Kidney (tissue), 13 donors: ENCODE measurements at regions not wholly inside any gene's neighbourhood (a gene's known extent, or its start where the extent isn't known, plus 50 kb on each side); places are given as distances from the start of the nearest gene placed in this dataset.

Source experiments
- DNase-seq, 5 donors: peaks; one replicate each; pipeline ENCODE4 v3.0.0-alpha.2; 2013 to 2020
- FAIRE-seq: peaks from 2 replicates; lab custom pipeline; 2012; peaks lifted over from hg19 to GRCh38; lab: Jason Lieb, UNC
- H3K27ac ChIP-seq, 2 donors: one replicate each; pipeline ENCODE4 v1.7.0; 2013; ENCODE audit warnings: low read depth in 2 of 2, low read length in 2 of 2, inconsistent platforms in 1 of 2
- H3K27me3 ChIP-seq: one replicate; pipeline ENCODE4 v1.7.1; 2013; ENCODE audit warnings: low read length, inconsistent platforms; ENCODE audit not compliant: control insufficient read depth, insufficient read depth
- H3K36me3 ChIP-seq, 3 donors: one replicate each; pipeline versions ENCODE4 v1.7.0 to v1.7.1; 2013; ENCODE audit warnings: low read length in 3 of 3, control low read depth in 1 of 3, inconsistent platforms in 1 of 3; ENCODE audit not compliant: insufficient read depth in 3 of 3, control insufficient read depth in 2 of 3
- H3K4me1 ChIP-seq, 3 donors: one replicate each; pipeline versions ENCODE4 v1.7.0 to v1.7.1; 2013; ENCODE audit warnings: low read length in 3 of 3, inconsistent platforms in 1 of 3, low read depth in 1 of 3; ENCODE audit not compliant: control insufficient read depth in 2 of 3, insufficient read depth in 2 of 3
- H3K4me3 ChIP-seq, 3 donors: one replicate each; pipeline versions ENCODE4 v1.7.0 to v1.8.1; 2013; ENCODE audit warnings: low read length in 3 of 3, control low read depth in 1 of 3, inconsistent platforms in 1 of 3
- H3K9ac ChIP-seq, 3 donors: one replicate each; pipeline versions ENCODE4 v1.7.0 to v1.7.1; 2013; ENCODE audit warnings: low read length in 3 of 3, control low read depth in 1 of 3, inconsistent platforms in 1 of 3
- H3K9me3 ChIP-seq, 3 donors: one replicate each; pipeline versions ENCODE4 v1.7.0 to v1.7.1; 2013; ENCODE audit warnings: low read length in 3 of 3, control low read depth in 1 of 3, inconsistent platforms in 1 of 3; ENCODE audit not compliant: control insufficient read depth in 2 of 3, insufficient read depth in 1 of 3
- CTCF ChIP-seq: IDR thresholded peaks from 3 replicates; pipeline ENCODE4 v1.5.1; 2012; ENCODE audit warnings: mild to moderate bottlenecking, moderate library complexity, borderline replicate concordance; ENCODE audit not compliant: insufficient read depth; ENCODE audit errors: extremely low read depth
- intact Hi-C: fragments of 100-400 bp; cut with DNase I; formaldehyde crosslinking; loops from one replicate; pipeline ENCODE4 v1.11.1; 2022
- donor health status: control.
- donor health status: control.
- donor health status: control.
- donor health status: control.
- donor health status: control.
- donor health status: DM: yes; HTN: yes; CAD: no.
- donor health status: Normal renal cell carcinoma (clear cell type).

DNA sequence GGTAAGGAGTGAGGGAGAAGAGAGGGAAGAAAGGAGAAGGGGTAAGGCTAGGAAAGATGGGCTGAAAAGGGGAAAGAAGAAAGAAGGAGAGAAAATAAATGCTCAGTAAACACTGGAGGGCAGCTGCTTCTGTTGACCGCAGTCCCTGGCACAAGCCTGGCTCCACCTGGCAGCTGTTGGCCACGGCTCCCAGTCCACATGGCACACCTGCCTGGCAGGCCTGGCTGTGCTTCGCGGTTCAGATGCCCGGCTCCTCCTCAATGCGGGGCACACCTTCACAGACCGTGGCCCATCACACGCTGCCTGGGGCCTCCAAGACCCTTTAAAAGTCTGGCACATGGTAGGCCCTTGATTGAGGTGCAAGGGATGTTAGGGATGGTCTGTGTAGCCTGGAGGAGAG, 516.8 kb upstream of the PROK2 start:
- H3K27ac ChIP-seq: no peak overlapping the region
- intact Hi-C loops: no loop called here

GRCh38 chr3:72300621-72301020, 515.7 kb upstream of the PROK2 start:
- no peak for TF ChIP-seq CTCF
- Histone ChIP-seq H3K4me1 (peaks cover 0 to 2% (median 0%) of the 10 kb centered on the region in 3 donors), H3K27ac (no peak overlapping the region), H3K36me3 (no peaks in the 10 kb centered on the region), H3K9me3 (no peaks in the 10 kb centered on the region), H3K4me3 (no peak overlapping the region), H3K9ac (no peak overlapping the region), H3K27me3 (no peaks in the 10 kb centered on the region)
- FAIRE-seq (no peak), DNase-seq (no peak)
- intact Hi-C loops: no loop called here

More for the DNA sequence above, 516.8 kb upstream of the PROK2 start:
- Histone ChIP-seq H3K4me3 (no peak overlapping the region), H3K9me3 (no peaks in the 10 kb centered on the region), H3K9ac (no peak overlapping the region), H3K4me1 (peaks cover 0 to 2% (median 0%) of the 10 kb centered on the region in 3 donors), H3K36me3 (no peaks in the 10 kb centered on the region), H3K27me3 (no peaks in the 10 kb centered on the region)
- no peak for TF ChIP-seq CTCF
- FAIRE-seq: no peak
- DNase-seq: peak in 1 of 5 donors; percentile 77

- DNase-seq (no peak), FAIRE-seq (no peak)
- no peaks in the 10 kb centered on the region for H3K9me3 ChIP-seq
- no peaks in the 10 kb centered on the region for H3K36me3 ChIP-seq
- H3K4me3 ChIP-seq: no peak overlapping the region
- intact Hi-C loops: no loop called here
- no peaks in the 10 kb centered on the region for H3K27me3 ChIP-seq
- no peak overlapping the region for H3K9ac ChIP-seq
- H3K4me1 ChIP-seq: peaks cover 0 to 2% (median 0%) of the 10 kb centered on the region in 3 donors
- H3K27ac ChIP-seq: no peak overlapping the region
- no peak for TF ChIP-seq CTCF
These were observed 514.9 kb upstream of the PROK2 start for GRCh38 chr3:72299823-72300222.

DNA sequence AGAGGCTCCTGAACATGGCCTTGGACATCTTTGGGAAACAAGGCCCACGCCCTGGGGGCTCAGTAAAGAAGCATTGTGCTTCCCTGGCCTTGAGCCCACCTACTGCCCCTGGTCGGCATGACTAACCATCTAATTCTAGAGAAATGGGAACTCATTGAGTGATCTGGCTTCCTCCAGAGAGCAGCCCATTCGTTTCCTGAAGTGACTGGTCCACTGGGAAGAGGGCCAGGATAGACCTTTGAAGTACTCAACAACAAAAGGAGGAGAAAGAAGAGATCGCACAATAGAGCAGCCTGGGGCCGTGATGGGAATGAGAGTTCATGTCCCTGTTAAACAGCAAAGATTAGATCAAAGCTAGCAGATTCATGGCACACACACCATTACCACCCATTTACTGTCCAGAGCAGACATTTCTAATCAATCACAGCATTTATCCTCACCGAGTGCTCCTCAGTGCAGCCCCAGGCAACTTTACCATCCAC, 514.4 kb upstream of the PROK2 start:
- H3K9me3 ChIP-seq: no peaks in the 10 kb centered on the region
- H3K4me3 ChIP-seq: no peak overlapping the region
- H3K27me3 ChIP-seq: no peaks in the 10 kb centered on the region
- no peak for TF ChIP-seq CTCF
- intact Hi-C loops: no loop called here
- FAIRE-seq (no peak), DNase-seq (peak in 1 of 5 donors; percentile 50)
- peaks cover 0 to 2% (median 0%) of the 10 kb centered on the region in 3 donors for H3K4me1 ChIP-seq
- no peak overlapping the region for H3K9ac ChIP-seq
- H3K27ac ChIP-seq: no peak overlapping the region
- no peaks in the 10 kb centered on the region for H3K36me3 ChIP-seq
